NCI-H1105 (cell line): ENCODE measurements at regions not wholly inside any gene's neighbourhood (a gene's known extent, or its start where the extent isn't known, plus 50 kb on each side); places are given as distances from the start of the nearest gene placed in this dataset.
A peak's percentile ranks its signal among the peaks of the same experiment; 100 is the strongest.

Experiments
- DNase-seq: peaks from one replicate; lab custom pipeline; 2025; lab: John Stamatoyannopoulos, UW

DNA sequence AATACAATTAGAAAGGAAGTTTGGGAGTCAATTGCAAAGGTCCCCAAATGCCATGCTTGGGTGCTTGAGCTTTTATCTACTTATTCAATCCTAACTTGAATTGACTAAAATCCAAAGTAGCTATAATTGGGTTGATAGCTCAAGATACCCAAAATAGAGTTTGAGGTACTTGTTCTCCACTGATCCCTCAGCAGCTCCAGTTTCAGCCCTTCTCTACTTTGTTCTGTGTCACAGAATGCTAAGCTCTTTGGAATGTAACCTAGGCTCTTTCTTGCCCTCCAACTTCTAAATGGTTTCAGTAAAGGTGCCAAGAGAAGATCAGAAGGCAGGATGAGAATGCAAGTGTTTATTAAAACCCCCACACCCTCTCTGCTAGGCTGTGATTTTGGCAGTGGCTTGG lies 251.4 kb upstream of the CLEC14A start:
- no peak for DNase-seq

DNA sequence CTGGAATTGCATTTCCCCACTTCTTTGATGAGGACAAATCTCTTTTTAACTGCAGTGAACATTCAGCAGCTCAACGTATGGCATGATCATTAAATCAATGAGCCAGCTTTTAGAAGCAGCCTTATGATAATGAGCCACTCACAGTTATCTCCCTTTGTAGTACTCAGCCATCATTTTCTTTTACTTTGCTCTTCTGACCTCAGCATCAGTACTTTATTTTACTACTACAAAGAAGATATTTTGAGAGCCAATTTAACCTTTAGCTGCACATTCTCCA lies 250.0 kb upstream of the CLEC14A start:
- no peak for DNase-seq

DNA sequence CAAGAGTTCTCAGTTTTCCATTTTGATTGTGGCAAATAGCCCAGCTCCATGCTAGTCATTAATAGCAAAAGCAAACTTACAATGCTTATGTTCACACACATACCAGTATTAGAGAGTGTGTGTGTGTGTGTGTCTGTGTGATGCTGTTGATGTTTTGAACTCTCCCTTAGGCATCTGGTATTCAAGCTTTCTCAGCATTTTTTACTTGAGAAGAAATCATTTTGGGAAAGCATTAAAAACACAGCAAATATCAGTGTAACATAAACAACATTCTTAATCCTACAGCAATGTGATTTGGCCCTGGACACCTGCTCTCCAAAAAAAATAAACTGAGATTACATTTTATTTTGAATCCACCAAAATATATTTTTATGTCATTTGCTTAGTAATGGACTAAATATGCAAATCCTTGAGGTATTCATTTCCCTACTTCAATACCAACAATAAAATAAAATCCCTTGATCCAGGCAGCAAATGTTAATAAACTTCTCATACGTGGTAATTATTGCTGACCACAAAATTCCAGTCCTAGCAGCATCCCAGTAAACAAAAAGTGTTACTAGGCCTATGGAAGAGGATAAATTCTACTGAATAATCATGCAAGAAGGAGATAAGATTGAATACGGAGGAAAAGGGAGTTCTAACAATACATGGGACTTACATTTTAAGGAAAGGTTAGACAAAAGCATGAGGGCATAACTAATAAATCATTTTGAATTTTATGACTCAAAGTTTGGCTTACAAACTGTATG lies 249.5 kb upstream of the CLEC14A start:
- no peak for DNase-seq

DNA sequence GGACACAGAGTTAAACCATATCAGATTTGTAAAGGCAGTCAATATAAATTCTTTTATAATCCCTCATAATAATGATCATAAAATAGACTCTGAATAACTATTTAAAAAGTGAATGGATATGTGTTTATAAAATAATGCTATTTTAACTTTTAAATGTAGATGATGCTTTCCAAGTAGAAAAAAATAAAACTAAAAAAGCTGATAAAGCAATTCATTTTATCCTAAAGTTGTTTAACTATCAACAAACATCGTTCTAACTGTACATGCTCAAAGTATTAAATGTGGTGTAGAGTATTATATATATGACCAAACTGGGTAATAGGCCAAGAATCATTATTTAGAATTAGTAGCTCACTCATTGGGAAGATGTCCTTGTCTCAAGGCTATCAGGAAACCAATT lies 248.3 kb upstream of the CLEC14A start:
- DNase-seq = no peak

DNA sequence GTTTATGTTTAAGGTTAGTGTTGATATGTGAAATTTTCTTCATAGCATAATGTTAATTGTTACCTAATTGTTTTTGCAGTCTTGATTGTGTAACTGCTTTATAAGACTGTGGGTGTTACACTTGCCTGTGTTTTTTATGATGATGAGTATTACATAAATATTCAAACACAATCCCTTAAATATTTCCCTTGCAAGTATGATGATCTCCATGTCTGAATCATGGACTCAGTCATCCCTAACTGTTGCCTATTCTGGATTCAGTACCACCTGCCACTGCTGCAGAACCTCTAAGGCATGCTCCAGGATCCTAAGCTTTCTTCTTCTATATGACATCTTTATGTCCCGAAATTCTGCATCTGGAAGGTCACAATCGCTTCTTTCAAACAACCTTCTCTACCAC lies 246.3 kb upstream of the CLEC14A start:
- no peak for DNase-seq

DNA sequence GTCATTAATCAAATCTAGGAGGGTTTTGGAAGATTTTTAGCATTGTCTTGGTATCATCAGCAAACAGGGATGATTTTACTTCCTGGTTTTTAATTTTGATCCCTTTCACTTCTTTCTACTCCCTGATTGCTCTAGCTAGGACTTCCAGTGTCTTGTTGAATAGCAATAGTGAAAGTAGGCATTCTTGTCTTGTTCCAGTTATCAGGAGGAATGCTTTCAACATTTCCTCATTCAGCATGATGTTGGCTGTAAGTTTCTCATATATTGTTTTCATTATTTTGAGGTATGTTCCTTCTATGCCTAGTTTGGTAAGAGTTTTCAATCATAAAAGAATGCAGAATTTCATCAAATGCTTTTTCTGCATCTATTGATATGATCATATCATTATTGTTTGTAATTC lies 244.2 kb upstream of the CLEC14A start:
- no peak for DNase-seq

DNA sequence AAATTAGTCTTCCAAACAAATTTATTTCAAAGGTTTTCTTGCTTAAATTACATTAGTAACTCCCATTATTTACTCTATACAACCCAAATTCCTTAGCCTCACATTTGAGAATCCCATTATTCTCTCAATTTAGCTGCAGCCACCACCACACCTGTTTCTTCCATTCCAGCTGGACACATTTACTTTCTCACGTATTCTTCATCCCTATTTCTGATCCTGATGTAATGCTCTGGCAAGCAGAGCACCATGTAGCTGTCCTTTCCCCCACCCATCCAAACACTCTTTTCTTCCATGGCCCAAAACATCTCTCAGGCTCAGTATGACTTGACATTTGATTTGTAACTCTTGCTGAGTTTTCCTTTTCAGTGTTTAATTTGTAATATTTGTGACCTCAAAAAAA lies 240.2 kb upstream of the CLEC14A start:
- no peak for DNase-seq

DNA sequence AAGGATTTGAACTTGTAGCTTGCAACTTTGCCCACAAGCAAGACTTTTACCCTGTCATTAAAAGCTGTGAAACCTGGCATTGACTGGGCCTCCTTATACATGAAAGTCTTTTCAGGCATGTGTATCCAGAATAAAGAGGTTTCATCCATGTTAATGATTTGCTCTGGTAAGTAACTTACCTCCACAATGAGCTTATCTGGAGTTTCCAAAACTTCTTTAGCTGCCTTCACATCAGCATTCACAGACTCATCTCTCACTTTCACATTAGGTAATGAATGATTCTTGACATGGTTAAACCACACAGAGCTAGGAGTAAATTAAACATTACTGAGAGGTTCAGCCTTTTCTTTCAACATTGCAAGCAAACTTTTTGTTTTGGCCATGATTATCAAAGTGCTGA lies 234.4 kb upstream of the CLEC14A start:
- no peak for DNase-seq

DNA sequence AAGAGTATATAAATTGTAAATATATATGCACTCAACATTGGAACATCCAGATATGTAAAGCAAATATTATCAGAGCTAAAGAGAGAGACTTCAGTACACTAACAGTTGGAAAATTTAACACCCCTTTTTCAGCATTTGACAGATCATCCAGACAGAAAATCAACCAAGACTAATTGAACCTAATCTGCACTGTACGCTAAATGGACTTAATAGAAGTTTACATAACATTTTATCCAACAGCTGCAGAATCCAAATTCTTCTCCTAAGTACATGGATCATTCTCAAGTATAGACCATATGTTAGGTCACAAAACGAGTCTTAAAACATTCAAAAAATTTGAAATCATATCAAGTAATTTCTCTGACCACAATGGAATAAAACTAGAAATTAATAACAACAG lies 229.1 kb upstream of the CLEC14A start:
- DNase-seq = no peak

DNA sequence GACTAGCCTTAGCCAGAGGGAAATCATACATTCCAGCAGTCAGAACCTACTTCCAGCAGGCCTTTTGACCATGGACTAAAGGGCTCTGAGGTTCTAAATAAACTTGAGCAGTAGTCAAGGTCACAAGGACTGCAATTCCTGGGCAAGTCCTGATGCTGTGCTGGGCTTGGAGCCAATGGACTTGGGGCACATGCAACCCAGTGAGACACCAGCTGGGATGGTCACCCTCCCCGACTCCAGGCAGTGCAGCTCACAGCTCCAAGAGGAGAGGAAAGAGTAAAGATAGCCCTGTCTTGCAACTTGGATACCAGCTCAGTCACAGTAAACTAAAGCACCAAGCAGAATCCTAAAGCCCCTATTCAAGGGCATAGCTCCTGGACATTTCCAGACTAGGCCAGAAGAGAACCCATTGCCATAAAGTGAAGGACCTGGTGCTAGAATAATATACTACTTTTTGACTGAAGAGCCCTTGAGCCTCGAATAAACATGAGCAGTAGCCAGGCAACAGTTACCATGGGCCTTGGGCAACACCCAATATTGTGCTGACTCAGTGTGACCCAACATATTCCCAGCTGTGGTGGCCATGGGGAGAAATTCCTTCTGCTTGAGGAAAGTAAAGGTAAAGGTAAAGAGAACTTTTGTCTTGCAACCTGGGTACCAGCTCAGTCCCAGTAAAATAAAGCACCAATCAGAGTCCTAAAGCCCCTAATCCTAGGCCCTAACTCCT lies 226.2 kb upstream of the CLEC14A start:
- DNase-seq = no peak

DNA sequence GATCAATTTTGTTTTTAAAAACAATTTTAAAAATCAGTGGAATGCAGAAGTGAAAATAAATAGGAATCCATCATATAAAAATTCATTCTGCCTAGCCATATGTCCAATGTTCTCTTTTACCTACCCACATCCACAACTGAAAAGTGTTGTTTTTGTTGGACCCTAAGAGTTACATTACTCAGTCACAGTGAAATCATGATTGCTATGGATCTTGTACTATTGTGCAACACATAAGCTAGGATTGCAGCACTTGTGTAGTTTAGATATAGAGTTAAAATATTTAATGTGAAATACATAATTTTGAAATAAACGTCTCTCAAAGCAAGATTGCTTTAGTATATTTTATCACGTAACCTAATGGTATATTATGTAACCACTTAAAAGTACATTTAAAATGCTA lies 213.3 kb upstream of the CLEC14A start:
- DNase-seq = no peak

DNA sequence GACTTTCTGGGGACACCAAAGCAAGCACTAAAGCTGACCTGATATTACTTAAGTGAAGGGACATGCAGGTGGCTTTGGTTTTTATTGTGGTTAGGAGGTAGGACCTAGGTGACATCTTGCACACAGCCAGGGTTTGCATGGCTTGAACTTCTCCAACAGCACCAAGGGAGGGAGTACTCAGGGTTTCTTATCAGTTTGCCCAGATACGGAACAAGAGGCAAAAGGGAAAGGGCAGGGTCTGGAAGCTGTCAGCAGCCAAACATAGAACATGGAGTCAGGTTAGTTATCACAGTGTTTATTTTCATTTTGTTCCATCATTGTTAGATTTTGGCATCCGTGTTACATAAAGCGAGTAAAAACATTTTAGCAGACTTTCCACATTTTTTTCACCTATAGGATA lies 186.3 kb upstream of the CLEC14A start:
- no peak for DNase-seq

DNA sequence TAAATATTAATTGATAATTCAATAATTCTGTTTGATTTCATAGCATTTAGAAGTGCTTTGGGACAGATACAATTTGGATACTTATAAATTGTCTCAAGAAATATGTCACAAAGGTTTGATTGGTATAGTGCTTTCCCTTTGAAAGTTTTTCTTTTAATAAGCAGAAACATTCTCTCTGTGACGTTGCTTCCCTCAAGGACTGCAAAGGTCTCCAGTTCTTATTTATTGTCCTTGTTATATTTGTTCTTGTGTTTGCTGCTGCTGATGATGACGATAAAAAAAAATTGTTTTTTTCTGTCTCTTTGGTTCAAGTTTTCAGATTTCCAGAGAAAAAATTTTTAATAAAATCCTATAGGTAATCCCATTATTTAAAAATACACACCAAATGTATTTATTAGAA lies 176.3 kb upstream of the CLEC14A start:
- DNase-seq = no peak

DNA sequence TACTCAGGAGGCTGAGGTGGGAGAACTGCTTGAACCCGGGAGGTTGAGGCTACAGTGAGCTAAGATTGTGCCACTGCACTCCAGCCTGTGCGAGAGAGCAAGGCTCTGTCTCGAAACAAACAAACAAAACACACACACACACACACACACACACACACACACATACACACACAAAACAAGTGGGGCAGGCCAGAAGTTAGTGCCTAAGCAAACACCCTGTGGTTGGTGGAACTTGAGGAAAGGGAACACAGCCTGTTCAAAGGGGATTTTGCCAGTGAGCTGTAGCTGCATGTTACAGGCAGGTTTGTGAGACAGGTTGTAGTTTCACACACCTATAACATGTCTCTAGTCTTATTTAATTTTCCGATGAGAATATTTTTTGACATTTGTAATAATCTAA lies 175.3 kb upstream of the CLEC14A start:
- no peak for DNase-seq

DNA sequence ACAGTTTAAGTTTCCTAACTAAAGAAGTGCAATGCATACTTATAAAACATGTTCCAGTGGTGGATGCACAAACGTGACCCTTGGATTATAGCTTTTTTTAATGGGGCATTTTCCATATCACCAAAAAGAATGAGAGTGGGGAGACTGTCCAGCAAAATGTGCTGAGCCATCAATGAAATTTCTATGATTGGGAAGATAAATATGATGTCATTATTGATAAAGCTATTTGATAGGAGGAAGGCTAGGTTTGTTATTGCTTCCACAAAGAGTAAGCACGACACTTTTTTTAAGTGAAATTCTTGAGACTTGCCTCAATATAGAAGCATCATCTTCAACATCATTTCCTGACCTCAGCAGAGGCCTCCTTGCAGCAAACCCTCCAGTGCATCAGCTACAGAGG lies 174.6 kb upstream of the CLEC14A start:
- no peak for DNase-seq

DNA sequence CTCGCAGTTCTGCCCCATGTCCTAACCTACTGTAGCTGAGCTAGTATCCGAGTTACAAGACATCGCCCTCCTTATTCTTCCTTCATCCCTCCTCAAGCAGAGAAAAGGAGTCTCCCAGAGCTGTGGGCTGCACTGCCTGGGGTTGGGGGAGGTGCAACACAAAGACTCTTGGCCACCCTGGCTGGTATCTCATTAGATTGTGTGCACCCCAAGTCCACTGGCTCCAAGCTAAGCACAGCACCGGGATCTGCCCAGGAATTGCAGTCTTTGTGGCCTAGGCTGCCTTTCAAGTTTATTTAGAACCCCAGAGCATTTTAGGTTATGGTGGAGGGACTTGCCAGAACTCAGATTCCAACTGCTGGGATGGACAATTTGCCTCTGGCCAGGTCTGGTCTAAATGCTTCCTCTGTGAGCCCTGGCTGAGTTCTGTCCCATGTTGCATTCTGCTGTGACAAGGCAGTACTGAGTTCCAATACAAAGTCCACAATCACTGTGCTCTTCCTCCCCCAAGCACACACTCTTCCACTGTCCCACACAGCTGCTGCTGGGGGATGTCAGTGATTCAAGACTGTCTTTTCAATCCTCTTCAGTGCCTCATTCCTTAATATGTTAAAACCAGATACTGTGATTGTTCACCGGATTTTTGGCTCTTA lies 169.6 kb upstream of the CLEC14A start:
- DNase-seq = no peak

DNA sequence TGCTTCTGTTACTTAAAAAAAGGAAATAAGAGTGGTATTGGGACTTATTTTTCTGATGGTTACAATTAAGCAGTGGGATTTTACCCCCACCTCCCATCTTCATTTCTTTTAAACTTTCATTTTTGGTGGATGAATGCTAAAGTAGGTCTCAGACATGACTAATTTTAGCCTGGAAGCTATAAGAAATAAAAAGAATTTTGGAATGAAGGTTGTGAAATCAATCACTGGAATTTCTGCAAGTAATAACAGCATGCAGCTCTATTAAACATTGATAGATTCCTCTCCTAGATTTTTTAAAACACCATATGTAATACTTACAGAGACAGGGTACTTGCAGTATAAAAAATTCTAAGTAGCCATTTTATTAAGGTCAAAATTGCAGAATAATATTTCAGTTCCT lies 164.2 kb upstream of the CLEC14A start:
- no peak for DNase-seq

DNA sequence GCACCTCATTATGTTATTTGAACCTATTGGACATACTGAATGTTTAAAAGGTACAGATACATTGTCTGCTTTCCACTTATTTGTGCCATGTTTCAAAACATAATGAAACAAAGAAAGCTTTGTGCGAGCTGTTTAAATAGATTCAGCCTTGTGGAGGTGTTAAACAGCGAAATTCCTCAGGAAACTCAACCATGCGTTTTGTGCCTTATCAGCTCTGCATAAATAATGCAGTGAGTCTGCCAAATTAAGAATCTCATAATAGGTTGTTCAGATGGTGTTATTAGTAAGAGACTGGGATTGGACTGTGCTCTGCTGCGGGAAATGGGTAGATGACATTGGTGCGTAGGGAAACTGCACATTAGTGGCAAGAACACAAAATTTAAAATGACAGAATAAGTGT lies 163.7 kb upstream of the CLEC14A start:
- DNase-seq = no peak

DNA sequence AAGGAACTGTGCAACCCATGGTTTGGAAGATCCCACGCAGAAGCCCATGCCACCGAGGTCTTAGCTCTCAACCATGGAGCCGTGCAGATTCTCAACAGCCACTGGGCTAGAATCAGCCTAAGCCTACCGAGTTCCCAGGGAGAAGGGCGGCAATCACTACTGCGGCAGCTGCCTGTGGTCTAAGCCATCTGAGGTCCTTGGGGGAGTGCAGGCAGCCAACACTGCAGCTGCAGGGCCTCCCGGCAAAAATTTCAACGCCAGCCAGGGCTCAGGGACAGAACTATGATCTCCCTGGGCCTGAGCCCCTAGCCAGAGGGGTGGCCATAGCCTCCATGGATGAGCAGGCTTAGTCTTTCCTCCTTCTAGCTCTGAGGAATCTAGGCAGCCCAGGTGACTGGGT lies 156.8 kb upstream of the CLEC14A start:
- DNase-seq = no peak

DNA sequence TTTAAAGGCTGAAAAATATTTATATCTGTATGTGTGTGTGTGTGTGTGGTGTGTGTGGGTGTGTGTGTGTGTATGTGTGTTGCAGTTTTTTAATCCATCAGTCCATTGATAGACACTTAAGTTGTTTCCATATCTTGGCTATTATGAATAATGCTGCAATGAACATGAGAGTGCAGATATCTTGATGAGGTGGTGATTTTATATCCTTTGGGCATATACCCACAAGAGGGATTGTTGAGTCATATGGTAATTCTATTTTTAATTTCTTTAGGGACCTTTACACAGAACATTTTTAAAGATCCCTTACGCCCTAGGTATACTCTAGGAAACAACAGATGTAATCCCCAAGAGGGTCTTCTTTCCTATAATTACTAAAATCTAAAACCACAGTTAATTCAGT lies 154.5 kb upstream of the CLEC14A start:
- no peak for DNase-seq

DNA sequence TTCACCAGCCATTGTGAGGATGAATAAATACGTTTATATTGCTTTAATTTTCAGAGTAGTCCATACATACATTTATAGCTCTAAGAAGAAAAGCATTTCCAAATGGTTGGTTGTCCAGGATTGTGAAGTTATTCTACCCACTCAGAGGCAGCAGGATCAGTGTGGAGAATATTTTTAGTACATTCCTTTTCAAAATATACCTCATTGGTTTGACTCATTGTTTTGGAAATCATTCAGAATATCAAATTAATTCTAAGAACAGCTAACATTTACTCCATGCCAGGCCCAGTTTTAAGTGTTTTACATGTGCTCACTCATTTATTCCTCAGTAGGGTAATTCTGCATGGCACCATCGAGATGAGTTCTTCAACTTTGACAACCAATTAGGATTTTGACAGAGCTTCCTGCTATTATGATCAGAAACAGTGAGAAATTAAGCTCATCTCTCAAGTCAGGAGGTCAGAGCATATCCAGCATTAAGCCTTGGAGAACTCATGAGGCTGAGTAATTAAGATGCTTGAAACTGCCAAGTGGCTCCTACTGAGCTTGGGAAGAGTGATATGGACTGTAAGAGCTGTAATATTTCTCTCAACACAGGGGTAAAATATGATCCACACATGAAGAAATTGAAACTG lies 153.3 kb upstream of the CLEC14A start:
- no peak for DNase-seq

DNA sequence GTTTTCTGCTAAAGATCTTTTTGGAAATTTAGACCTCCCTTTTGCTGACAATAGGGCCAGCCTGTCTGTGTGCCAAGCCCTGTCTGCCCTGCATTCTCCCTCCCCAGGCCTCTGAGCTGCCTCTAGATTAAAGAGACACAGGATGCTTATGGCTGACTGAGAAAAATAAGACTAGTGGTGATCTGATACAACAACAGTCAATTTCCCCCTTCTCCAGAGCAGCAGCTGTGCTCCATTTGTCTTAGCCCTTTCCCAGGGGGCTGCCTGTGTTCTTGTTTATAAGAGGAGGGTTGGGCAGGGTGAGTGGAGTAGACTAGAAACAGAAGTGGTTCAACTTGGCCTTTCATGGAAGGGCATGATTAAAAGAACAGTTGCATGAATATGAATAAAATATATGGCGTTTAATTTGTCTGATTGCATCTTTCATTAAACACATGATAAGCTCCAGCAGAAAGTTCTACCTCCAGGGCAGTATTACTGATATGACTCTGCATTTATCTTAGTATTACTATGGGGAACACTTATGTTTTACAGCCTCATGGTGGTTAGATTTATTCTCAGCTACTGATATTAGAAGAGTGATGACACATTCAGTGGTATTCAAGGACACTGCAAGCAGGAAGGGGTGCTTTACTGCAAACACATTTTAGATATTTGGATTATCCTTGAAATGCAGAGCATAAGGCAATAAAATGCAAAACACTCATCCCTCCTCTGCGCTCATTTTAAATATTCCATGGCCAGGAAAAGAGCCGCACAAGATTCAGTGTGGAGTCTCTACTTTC lies 150.2 kb upstream of the CLEC14A start:
- DNase-seq = peak; percentile 89
